Activated T-helper 9 cell treated with anti-CD3 and anti-CD28 coated beads, Interleukin-2, amount 50 U/mL, for 16 hours (primary cell): ENCODE measurements at regions not wholly inside any gene's neighbourhood (a gene's known extent, or its start where the extent isn't known, plus 50 kb on each side); places are given as distances from the start of the nearest gene placed in this dataset.

ENCODE experiments used
- DNase-seq: peaks from one replicate; pipeline ENCODE4 v3.0.0-alpha.2; 2020; ENCODE audit warnings: low read depth

DNA sequence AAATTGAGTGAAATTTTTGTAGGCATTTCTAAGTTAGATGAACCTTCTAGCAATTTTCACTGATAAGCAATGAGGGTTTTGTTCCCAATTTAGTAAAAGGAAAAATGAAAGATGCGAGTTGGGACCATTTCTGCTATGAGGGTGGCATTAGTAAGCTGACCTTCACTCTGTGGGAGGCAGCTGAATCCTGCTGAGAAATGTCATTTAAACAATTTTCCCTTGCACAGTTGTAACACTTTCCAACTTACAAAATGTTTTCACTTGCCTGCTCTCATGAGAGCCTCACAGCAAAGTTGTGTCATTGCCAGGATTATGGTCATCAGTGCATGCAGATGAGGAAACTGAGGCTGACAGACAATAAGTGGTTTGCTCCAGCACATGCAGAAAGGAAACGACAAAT lies 527.7 kb downstream of the TNS1 start:
- DNase-seq: no peak

DNA sequence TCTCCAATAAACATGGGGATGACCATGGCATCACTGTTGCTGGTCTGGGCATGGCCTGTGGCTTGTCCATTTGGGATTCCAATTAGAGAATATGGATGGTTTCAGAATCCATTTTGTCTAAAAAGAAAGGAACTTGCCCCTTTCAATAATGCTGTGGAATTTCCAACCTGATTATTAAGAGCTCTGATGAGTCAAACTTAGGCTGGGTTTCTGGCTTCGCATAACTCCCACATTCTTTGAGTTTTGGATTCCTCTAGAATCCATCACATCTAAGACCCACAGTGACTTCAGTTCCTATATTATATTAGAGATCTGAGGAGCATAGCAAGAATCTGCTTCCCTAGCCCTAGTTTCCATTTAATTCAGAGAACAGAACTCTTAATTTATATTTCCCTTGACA lies 531.5 kb downstream of the TNS1 start:
- DNase-seq: no peak

DNA sequence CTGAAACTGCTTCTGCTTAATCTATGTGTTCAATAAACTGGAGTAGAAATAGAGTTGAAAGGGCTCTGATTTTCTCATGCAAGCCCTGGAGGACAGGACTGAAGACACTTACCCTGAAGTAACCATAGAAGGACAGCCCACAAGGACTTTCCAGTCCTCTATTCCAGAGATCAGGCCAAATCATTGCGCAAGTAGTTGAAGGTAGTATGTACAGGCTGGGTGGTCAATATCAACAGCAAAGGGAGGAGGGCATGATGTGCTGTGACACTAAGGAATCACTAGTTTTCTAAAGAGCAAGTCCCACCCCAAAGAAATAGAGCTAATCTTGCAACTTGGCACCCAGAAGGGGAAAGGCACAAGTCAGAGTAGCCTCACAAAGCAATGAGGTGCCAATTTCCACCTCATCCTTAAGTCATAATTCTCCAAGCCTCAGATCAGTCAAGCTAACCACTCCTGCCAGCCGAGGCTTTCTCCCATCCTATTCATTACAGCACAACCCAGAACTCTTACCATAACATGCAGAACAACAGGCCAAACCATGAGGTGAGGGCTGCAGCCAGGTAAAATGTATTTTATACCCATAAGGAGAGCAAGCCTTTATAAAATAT lies 533.5 kb downstream of the TNS1 start:
- DNase-seq: no peak

DNA sequence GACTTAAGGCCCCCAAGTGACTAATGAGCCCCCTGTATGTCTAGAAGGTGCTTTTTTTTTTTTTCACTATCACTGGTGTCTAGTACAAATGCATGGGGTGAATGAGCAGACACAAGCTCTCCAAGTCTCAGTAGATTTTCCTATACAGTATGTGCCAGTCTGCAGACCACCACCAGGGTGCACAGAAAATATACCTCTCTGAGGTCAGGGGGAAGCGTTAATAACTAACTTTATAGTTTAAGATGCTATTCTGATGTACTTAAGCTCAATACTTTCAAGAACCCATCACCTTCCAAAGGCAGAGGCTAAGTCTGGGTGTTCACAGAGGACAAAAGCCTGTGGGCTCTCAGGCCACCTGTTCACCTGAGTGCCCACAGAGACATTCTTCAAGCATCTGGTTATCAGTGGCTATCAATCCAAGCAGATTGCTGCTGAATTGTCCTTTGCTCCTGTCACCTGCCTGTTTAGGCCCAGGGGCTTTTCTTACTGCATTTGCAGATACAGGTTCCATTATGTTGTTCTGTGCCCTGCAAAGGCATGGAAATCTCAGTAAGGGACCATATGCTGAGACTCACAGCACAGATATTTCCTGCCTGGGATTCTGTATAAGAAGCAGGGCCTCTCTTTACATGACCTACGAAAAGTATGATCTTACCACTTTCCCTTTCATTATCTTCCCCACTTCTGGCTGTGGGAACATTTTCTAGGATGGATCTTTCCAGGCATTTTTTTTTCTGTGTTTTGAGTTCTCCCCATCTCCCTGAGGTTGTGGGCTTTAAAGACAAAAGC lies 534.6 kb downstream of the TNS1 start:
- DNase-seq: no peak

DNA sequence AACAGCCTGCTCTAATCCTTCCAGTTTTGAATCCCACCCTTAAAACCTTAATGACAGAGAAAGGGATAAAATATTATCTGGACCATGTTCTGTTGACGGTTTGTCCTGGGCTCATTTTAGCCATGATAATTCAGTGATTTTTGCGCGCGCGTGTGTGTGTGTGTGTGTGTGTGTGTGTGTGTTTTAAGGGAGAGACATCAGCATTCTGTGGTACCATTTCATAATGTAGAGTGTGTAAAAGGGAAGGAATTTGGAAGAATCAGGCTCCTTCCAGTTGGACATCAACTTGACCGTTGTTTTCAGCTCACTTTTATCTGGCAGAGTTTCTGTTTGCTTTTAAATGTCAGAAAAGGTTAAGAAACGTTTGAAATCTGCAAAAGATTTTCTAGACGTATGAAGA lies 535.5 kb downstream of the TNS1 start:
- DNase-seq: no peak

DNA sequence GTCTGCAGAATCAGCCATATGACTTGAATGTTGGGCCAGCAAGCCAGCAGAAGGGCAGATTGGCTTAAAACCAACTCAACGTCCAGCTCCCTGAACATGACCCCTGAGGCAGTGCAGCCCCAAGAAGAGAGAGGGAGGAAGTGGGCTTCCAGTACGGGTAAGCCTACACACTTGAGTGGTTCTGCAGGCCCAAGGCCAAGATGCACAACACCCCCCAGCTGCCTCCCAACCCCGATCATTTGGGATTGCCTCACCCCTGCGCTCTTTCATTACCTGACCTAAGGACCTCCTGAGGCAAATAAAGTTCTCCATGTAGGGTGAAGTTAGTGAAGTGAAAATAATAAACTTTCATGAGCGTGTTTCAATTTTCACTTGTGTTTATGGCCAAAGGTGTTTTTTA lies 536.0 kb downstream of the TNS1 start:
- DNase-seq: no peak

DNA sequence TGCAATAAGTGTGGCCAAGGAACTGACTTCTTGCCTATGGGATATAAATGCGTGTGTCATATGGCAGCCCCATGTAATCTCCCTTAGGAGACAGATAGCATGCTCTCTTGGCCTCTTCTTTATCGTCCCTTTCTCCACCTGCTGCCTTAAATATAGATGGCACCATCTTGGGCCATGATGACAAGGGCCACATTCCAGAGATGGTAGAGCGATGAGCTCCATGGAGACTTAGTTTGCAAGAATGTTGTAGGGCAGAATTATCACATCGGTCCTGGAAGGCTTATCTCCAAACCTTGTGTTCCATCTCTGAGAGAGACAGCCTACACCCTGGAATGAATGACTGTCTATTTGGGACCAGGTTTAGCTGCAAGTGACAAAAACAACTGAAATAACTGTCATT lies 536.7 kb downstream of the TNS1 start:
- DNase-seq: no peak

DNA sequence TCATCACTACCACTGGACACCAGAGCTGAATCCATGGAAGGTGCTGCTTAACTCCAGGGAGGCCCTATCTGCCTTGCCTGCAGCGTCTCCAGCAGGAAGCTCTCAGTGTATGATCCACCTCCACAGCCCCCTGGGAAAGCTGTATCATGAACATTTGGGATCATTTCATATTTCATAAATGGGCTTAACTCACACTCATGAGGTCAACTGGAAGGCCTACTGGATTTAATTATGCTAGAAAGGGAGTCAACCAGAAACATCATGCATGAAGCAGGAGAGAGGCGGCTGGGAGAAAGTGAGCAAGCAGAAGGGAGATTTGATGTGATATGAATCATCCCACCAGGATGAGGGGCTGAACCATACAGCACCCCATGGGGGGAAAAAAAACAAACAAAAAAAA lies 537.7 kb downstream of the TNS1 start:
- DNase-seq: no peak

DNA sequence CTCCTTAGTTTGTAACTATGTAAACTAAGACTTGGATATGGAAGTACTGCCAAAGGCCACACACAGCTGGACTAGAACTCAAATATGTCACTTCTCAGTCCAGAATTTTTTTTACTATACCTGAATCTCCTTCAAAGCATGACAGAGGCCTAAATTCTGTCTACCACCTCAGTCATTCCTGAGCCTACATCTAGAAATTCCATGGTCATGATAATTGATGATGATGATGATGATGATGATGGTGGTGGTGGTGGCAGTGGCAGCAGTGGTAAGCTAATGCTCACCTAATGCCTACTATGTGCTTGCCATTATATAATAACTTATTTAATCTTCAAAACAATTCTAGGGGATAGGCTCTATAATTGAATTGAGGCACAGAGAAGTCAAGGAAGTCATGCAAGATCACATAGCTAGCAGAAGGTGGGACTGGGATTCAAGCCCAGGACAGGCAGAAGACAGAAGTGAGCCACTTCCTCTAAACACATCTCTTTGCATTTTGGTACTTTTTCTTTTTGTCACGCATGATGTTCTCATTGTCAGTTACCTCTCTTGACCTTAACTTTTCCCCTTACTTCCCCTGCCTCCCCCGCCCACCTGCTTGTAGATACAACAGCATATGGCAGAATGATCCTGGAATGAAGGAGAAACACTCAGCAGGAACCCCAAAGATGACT lies 539.3 kb downstream of the TNS1 start:
- DNase-seq: no peak

DNA sequence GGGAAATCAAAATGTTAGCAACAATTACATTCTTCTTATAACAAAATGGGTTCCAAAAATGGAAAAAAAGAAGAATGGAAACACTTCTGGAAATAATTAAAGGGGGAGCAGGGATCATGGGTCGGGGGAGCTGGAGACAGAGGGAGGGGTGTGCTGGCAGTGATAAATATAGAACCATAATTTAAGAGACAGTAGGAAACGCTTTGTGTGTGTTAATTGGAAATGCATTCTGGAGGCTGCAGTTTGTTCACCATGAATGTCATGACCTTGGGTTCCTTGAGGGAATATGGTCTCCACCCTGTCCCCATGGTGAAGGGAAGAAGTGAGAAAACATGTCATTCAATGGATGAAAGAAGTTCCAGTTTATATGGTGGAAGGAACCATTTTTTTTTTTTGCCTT lies 540.7 kb downstream of the TNS1 start:
- DNase-seq: no peak

DNA sequence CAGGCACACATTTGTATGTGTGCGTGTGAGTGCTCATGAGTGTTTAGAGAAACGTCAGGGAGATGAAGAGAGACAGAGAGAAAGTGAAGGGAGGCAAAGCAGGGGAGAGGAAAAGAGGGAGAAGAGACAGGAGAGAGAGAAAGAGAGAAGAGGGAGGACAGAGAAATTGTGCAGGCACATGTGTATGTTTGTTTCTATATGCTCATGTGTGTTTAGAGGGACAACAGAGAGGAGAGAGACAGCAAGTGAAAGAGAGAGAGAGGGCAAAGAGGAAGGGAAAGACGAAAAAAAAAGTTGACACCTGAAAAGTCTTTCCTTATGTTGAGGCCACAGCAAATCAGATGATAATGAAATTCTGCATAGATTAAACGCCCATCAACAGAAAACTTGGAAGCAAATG lies 541.1 kb downstream of the TNS1 start:
- no peak for DNase-seq

DNA sequence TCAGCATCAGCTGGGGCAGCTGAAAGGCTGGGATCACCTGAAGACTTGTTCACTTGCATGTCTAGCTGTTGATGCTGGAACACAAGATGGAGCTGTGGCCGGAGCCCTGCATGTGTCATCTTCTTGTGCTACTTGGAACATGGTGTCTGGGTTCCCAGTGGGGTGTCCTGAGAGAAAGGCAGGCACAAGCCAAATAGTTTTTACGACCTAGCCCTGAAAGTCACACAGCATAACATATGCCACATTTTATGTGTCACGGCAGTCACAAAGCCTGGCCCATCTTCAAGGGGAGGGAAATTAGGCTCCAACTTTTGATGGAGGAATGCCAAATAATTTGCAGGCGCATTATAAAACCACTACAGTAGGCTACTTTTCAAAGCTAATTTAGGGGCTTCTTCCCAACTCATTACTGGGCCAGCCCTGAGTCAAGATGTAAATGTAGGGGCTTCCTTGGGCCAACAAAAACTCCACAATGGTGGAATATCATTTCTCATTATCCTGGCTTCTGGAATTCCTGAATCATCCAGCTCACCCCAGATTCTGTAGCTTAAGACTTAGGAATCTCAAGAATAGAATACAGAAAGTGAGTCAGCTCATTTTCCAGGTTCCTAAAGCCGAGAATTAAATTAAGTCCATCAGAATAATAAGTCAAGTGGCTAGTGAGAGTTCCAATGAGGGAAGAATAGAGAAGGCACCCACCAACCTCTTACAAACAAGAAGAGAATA lies 543.0 kb downstream of the TNS1 start:
- DNase-seq: no peak

DNA sequence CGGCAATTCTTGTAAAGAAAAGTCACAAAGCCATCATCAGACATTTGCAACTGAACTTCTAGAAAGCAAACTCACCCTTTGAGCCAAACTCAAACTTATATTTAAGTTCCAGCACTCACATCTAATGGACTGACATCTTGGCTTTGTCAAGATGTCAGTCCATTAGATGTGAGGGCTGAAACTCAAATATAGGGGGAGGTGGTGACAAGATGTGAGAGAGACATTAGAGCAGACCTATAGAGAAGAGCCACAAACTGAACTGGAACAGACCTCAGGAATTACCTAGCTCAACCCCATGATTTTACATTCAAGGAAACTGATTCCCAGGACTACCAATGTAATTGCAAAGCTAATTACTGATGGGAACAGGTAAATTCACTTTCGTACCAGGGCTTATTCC lies 543.8 kb downstream of the TNS1 start:
- no peak for DNase-seq

DNA sequence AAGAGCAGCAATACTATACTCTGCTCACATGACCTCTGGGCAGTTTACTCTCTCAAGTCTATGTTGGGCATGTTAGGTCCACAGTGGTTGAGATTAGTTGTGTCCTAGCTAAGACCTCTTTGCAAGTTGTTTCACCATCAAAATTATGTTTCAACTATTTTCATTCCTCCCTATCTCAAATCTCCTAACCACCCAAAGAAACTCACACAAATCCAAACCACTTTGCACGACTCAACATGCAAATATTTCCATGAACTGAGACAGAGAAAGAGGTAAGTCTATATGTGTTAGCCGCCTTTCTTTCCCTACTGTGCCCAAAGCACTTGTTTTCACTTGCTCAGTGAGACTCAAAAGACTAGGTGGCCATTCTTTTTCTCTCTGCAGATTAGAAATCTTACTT lies 546.8 kb downstream of the TNS1 start:
- DNase-seq: no peak

DNA sequence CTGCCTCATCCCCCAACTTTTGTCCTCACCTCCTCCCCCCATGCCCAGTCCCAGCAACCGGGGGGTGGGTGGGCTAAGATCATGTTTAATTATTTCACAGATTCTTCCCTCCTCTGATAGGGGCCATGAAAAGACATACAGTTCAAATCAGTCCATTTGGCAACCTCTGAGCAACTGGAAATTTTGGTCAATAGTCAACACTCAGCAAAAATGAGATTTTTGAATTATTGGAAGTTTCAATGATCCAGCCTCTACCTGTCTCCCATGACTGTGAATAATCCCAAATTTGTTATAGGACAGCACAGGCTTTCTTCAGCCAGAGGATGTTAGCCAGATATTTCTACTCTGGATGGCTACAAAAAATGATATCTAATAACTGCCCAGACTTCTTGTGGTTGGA lies 549.9 kb downstream of the TNS1 start:
- DNase-seq: no peak

DNA sequence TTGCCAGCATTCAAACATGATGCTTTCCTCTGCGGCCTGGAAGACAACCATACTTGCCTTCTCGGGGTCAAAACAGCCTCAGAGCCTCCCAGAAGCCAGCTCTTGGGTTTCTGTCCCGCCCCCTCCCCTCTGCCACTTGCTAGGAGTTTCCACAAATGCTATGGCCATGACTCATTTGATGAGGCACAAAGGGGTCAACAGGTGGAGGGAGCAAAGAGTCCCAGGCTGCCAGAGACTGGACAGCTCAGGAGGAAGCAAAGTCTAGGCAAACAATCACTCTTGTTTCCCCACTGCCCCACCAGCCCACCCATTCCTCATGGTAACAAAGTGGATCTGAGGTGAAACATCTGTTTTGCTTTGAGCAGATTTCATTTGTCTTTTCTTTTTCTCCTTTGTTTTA lies 551.1 kb downstream of the TNS1 start:
- no peak for DNase-seq

DNA sequence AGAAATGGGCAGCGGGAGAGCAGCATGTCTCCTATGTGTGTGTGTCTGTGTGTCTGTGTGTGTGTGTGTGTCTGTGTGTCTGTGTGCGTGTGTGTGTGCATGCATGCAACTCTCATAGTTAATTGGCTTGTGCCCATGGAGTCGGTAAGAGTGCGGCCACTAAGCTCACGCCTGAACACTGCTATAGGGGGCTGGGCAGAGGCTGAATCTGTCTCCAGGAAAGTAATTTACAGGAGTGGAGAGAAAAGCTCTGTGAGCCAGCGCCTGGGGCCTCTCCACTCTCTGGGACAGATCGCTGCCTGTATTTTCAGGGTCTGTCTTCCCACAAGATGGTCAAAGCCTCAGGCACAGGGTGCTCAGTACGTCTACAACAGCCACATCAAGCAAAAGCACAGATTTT lies 553.4 kb downstream of the TNS1 start:
- no peak for DNase-seq

DNA sequence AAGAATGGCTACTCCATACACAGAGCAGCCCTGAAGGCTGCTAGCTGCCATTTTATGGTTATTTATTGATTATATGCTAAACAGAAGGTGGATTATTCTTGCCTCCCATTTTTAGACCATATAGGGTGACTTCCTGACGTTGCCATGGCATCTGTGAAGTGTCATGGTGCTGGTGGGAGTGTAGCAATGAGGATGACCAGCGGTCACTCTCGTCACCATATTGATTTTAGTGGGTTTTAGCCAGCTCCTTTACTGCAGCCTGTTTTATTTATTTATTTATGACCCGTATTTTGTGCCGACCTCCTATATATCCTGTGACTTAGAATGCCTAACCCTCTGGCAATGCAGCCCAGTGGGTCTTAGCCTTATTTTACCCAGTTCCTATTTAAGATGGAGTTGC lies 553.9 kb downstream of the TNS1 start:
- DNase-seq: no peak

DNA sequence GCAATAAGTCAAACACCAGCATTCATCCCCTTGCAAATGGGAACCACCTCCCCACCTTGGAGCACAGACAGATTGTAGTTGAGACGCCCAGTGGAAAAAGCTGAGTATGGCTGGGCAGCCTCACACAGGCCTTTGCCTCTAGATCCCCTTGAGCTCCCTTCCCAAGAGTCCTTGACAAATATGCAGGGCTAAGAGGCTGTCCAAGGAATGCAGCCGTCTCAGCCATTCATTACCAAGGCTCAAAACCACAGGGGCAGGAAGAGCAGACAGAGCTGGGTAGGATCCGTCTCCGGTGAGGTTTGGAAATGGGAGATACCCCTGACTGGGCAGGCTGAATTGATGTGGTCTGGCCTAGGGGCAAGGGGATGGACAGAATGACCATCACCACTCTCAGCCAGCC lies 557.1 kb downstream of the TNS1 start:
- DNase-seq: no peak

DNA sequence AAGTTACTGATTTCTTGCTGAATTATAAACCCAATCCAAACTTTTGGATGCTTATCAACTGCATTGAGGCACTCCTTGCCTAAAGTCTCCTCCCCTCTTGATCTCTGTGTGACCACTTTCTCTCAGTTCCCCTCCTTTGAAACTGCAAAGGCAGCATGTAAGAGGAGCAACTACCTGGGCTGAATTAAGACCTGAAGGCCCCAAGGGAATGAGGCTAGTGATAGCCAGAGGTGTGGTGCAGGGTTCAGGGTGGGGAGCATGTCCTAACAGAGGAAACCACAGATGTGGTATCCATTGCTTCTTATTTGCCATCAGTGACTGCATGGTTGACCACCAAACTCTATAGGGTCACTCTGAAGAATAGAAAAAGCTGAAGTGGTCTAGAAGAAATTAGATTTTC lies 557.9 kb downstream of the TNS1 start:
- no peak for DNase-seq

DNA sequence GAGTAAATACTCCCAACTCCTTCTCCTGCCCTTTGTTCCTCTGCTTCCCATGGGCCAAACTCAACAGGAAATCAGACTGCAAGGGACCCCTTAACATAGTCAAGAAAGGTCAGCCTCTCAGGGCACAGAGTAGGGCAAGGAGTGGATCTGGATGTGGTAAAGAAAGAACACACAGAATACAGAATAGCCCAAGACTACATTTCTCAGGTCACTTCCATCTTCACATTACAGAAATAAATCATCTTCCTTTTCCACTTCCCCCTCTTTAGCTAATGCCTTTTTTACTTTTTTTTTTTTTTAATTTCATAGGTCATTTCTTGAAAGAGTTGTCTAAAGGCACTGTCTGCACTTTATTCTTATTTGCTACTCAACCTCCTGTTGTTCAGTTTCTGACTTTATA lies 558.3 kb downstream of the TNS1 start:
- no peak for DNase-seq

DNA sequence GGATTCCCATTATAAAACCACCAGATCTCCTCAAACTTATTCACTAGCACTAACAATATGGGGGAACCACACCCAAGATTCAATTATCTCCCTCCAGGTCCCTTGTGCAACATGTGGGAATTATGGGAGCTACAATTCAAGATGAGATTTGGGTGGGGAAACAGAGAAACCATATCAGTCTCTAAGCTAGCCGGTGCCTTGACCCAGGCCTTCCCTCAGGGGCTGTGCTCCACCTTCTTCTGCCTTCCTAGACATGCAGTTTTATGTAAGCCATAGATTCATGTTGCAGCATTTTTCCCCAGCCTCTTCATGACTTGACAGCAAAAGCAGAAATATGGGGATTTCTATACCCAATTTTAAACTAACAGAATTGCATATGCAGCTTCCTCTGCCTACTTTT lies 559.2 kb downstream of the TNS1 start:
- no peak for DNase-seq

DNA sequence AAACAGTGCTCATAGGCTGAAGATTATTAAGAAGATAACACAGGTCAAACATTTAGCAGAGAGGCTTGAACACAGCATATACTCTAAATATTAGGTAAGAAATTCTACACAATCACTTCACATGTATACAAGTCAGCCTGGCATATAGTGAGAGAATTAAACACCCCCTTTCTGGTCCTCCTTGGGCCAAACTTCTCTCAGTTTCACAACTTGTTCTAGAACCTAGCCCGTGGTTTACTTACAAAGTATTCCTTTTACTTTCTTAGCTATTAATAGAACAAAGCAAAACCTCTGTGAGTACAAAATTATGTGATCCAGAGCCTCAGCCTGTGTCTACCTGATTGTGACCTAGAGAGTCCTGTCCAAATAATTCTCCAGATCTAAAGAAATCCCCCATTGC lies 562.8 kb downstream of the TNS1 start:
- no peak for DNase-seq
